WERI-Rb-1 (cell line): ENCODE measurements at regions not wholly inside any gene's neighbourhood (a gene's known extent, or its start where the extent isn't known, plus 50 kb on each side); places are given as distances from the start of the nearest gene placed in this dataset.

Experiments used
- DNase-seq: peaks from one replicate; pipeline ENCODE4 v3.0.0-alpha.2; 2020
- H3K27ac ChIP-seq: fragments of 250-450 bp; sonication (Bioruptor Pico); 2 replicates; pipeline ENCODE4 v1.5.1; 2020; ENCODE audit warnings: mild to moderate bottlenecking, moderate library complexity
- H3K27me3 ChIP-seq: fragments of 250-450 bp; sonication (Bioruptor Pico); 2 replicates; pipeline ENCODE4 v1.5.1; 2021; ENCODE audit warnings: mild to moderate bottlenecking, low read depth, moderate library complexity; ENCODE audit not compliant: insufficient read depth, severe bottlenecking
- H3K36me3 ChIP-seq: fragments of 250-450 bp; sonication (Bioruptor Pico); 2 replicates; pipeline ENCODE4 v1.5.1; 2020; ENCODE audit warnings: mild to moderate bottlenecking, moderate library complexity
- H3K4me3 ChIP-seq: 2 replicates; pipeline ENCODE4 v1.5.1; 2011; ENCODE audit warnings: low read depth, mild to moderate bottlenecking, control low read depth, low read length
- H3K9me3 ChIP-seq: fragments of 250-450 bp; sonication (Bioruptor Pico); 2 replicates; pipeline ENCODE4 v1.5.1; 2021; ENCODE audit warnings: mild to moderate bottlenecking, moderate library complexity; ENCODE audit not compliant: severe bottlenecking
- CTCF ChIP-seq: IDR thresholded peaks from 2 replicates; pipeline ENCODE4 v1.5.1; 2011; ENCODE audit warnings: low read depth, mild to moderate bottlenecking, control low read depth, inconsistent platforms, low read length

- no peak for TF ChIP-seq CTCF
- no peak overlapping the region for H3K27ac ChIP-seq
- no peak for DNase-seq
- H3K27me3 ChIP-seq: no peaks in the 10 kb centered on the region
- H3K9me3 ChIP-seq: no peaks in the 10 kb centered on the region
- no peaks in the 10 kb centered on the region for H3K36me3 ChIP-seq
- no peak overlapping the region for H3K4me3 ChIP-seq
These were observed 60.1 kb upstream of the PLEKHG1 start for GRCh38 chr6:150539568-150539967.

DNA sequence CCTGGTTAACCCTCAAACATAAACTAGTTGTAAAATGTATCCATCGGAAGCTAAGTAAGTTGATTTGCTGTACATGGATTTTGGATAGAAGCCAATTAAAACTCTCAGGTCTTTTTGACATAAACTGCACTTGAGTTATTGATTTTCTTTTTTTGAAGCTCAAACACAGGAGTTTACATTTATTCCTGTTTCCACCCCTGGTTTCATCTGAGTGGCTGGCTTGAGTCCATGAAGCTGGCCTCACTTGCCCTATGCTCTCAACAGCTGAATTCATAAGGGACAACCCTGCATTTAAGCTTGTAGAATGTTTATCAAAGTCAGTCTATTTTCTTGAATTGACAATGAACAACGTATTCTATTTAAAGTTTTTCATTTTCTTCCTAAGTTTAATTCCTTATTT is 58.1 kb upstream of the PLEKHG1 start:
- Histone ChIP-seq H3K36me3 (no peaks in the 10 kb centered on the region), H3K4me3 (no peak overlapping the region), H3K27ac (no peak overlapping the region), H3K27me3 (peaks cover 3% of the 10 kb centered on the region), H3K9me3 (no peaks in the 10 kb centered on the region)
- no peak for DNase-seq
- no peak for TF ChIP-seq CTCF

DNA sequence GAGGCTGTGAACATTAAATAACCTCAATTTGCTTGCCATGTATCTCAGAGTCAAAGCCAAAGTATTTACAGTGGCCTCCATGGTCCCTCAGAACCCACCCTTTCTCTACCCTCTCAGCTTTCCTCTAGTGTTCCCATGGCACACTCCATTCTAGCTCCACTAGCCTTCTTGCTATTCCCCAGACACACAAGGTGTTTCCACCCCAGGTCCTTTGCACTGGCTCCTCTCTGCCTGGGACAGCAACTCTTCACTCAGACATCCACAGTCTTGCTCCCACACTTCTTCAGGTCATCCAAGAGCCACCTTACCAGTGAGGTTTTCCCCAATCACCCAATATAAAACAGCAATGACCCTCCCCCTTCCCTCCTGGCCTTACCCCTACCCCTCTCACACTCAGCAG is 56.5 kb upstream of the PLEKHG1 start:
- Histone ChIP-seq H3K9me3 (no peaks in the 10 kb centered on the region), H3K4me3 (no peak overlapping the region), H3K27me3 (peaks cover 4% of the 10 kb centered on the region), H3K27ac (no peak overlapping the region), H3K36me3 (no peaks in the 10 kb centered on the region)
- DNase-seq: no peak
- no peak for TF ChIP-seq CTCF

GRCh38 chr6:150544793-150545192 is 54.9 kb upstream of the PLEKHG1 start:
- H3K36me3 ChIP-seq: no peaks in the 10 kb centered on the region
- no peak for TF ChIP-seq CTCF
- peaks cover 4% of the 10 kb centered on the region for H3K27me3 ChIP-seq
- H3K4me3 ChIP-seq: no peak overlapping the region
- no peak for DNase-seq
- H3K9me3 ChIP-seq: no peaks in the 10 kb centered on the region
- no peak overlapping the region for H3K27ac ChIP-seq

DNA sequence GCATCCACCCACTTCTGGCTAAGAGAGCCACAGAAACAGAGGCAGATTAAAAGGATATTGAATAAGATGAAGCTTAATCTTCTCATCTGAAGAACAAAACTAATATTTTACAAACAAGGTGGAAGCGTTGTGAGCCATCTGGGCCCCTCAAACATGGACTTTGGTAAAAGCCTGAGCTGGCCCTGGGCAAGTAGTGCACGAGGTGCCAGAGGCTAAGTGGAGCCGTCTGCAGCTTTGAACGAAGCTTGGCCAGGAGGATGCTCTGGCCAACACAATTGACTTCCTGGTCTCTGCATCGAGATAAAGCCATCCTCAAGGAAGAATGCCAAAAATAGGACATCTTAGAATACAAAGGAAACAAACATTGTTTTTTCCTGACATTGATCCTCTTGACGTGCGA is 53.2 kb upstream of the PLEKHG1 start:
- Histone ChIP-seq H3K9me3 (no peaks in the 10 kb centered on the region), H3K27ac (no peak overlapping the region), H3K27me3 (peaks cover 4% of the 10 kb centered on the region), H3K4me3 (no peak overlapping the region), H3K36me3 (no peaks in the 10 kb centered on the region)
- no peak for DNase-seq
- TF ChIP-seq CTCF: no peak

GRCh38 chr6:150547502-150548222 is 52.0 kb upstream of the PLEKHG1 start:
- peaks cover 4% of the 10 kb centered on the region for H3K27me3 ChIP-seq
- no peak overlapping the region for H3K27ac ChIP-seq
- no peak for DNase-seq
- H3K9me3 ChIP-seq: no peaks in the 10 kb centered on the region
- no peak for TF ChIP-seq CTCF
- H3K36me3 ChIP-seq: no peaks in the 10 kb centered on the region
- no peak overlapping the region for H3K4me3 ChIP-seq
